ENCODE measurements at regions not wholly inside any gene's neighbourhood (a gene's known extent, or its start where the extent isn't known, plus 50 kb on each side); places are given as distances from the start of the nearest gene placed in this dataset.

- ChIA-PET POLR2A (no interaction called here), CTCF (no interaction called here)
- no peak for DNase-seq (ENCODE audit: low read depth, low spot score)
- intact Hi-C loops (cut with micrococcal nuclease; ENCODE audit: unreplicated experiment), result no loop called here
- H3K27ac ChIP-seq (ENCODE audit: low read length), result no peak overlapping the region
- in situ Hi-C loops (cut with HindIII; ENCODE audit: low pct_unique_long_range_greater_than_20kb, low sequenced_read_pairs), result no loop called here
- ATAC-seq, result no peak
- TF ChIP-seq REST (IDR thresholded peaks at IDR 0.05; ENCODE audit: insufficient read depth in 1 of 2, low read depth in 2 of 2, low read length in 1 of 2) (no peak), POLR2AphosphoS5 (IDR thresholded peaks at IDR 0.05; ENCODE audit: low read depth, low read length) (no peak), CTCF (IDR thresholded peaks at IDR 0.05) (no peak), SIN3A (IDR thresholded peaks at IDR 0.05; ENCODE audit: borderline replicate concordance, insufficient read depth, low read depth, low read length) (no peak), TCF7L2 (IDR thresholded peaks at IDR 0.05; ENCODE audit: low read depth, low read length) (no peak)
- H3K36me3 ChIP-seq (ENCODE audit: control insufficient read depth, insufficient read depth, low read length), result no peaks in the 10 kb centered on the region
- BruUV-seq (replicated peaks), result no TSS peak
- no peaks in the 10 kb centered on the region for H3K4me1 ChIP-seq (ENCODE audit: control insufficient read depth, insufficient read depth, low read length)
- H3K4me3 ChIP-seq (ENCODE audit: low read depth in 2 of 2, low read length in 2 of 2), result no peak overlapping the region
- no peaks in the 10 kb centered on the region for H3K9me3 ChIP-seq (ENCODE audit: control insufficient read depth, insufficient read depth, low read depth, low read length)
- no peaks in the 10 kb centered on the region for H3K27me3 ChIP-seq (ENCODE audit: control insufficient read depth, insufficient read depth, low read length)
These were observed 94.1 kb upstream of the UFM1 start for GRCh38 chr13:38255600-38255999.

GRCh38 chr13:38239874-38240273 is 109.8 kb upstream of the UFM1 start:
- ATAC-seq (no peak), DNase-seq (ENCODE audit: low read depth, low spot score) (no peak)
- POLR2A ChIA-PET, result no interaction called here
- no peaks in the 10 kb centered on the region for H3K36me3 ChIP-seq (ENCODE audit: control insufficient read depth, insufficient read depth, low read length)
- no TSS peak for BruUV-seq (replicated peaks)
- H3K4me1 ChIP-seq (ENCODE audit: control insufficient read depth, insufficient read depth, low read length), result no peaks in the 10 kb centered on the region
- H3K27ac ChIP-seq (ENCODE audit: low read length), result no peak overlapping the region
- in situ Hi-C loops (cut with HindIII; ENCODE audit: low pct_unique_long_range_greater_than_20kb, low sequenced_read_pairs) (no loop called here), intact Hi-C loops (cut with micrococcal nuclease; ENCODE audit: unreplicated experiment) (no loop called here)
- no peak for TF ChIP-seq CTCF (IDR thresholded peaks at IDR 0.05)
- TF ChIP-seq REST (IDR thresholded peaks at IDR 0.05; ENCODE audit: insufficient read depth in 1 of 2, low read depth in 2 of 2, low read length in 1 of 2), result no peak
- TF ChIP-seq TCF7L2 (IDR thresholded peaks at IDR 0.05; ENCODE audit: low read depth, low read length), result no peak
- no peak for TF ChIP-seq SIN3A (IDR thresholded peaks at IDR 0.05; ENCODE audit: borderline replicate concordance, insufficient read depth, low read depth, low read length)
- no peak for TF ChIP-seq POLR2AphosphoS5 (IDR thresholded peaks at IDR 0.05; ENCODE audit: low read depth, low read length)
- H3K9me3 ChIP-seq (ENCODE audit: control insufficient read depth, insufficient read depth, low read depth, low read length), result no peaks in the 10 kb centered on the region
- H3K27me3 ChIP-seq (ENCODE audit: control insufficient read depth, insufficient read depth, low read length), result no peaks in the 10 kb centered on the region
- no peak overlapping the region for H3K4me3 ChIP-seq (ENCODE audit: low read depth in 2 of 2, low read length in 2 of 2)
- CTCF ChIA-PET, result no interaction called here
